Prostate gland (tissue), 2 donors: ENCODE measurements at regions not wholly inside any gene's neighbourhood (a gene's known extent, or its start where the extent isn't known, plus 50 kb on each side); places are given as distances from the start of the nearest gene placed in this dataset.
"Not testable (repeated sequence)": the region's sequence is repeated elsewhere in the genome, so short reads cannot be mapped to it uniquely, and the experiment has no call there.

Source experiments
- CTCF ChIP-seq, 4 experiments: fragments of 200-600 bp in 2 of 4; fragments of 450-650 bp in 2 of 4; sonication (generic) in 2 of 4; IDR thresholded peaks; 1 replicate in 3 of 4; 2 replicates in 1 of 4; pipeline ENCODE4 v1.5.1; 2016 to 2019; ENCODE audit warnings: antibody characterized with exemption in 4 of 4, mild to moderate bottlenecking in 2 of 4, moderate library complexity in 2 of 4
- POLR2A ChIP-seq: fragments of 450-650 bp; IDR thresholded peaks from one replicate; pipeline ENCODE4 v1.6.1; 2016; ENCODE audit warnings: antibody characterized with exemption, mild to moderate bottlenecking
- POLR2AphosphoS5 ChIP-seq: sonication (generic); formaldehyde crosslinking; IDR thresholded peaks from one replicate; pipeline ENCODE4 v1.6.1; 2017; ENCODE audit warnings: antibody characterized with exemption

DNA sequence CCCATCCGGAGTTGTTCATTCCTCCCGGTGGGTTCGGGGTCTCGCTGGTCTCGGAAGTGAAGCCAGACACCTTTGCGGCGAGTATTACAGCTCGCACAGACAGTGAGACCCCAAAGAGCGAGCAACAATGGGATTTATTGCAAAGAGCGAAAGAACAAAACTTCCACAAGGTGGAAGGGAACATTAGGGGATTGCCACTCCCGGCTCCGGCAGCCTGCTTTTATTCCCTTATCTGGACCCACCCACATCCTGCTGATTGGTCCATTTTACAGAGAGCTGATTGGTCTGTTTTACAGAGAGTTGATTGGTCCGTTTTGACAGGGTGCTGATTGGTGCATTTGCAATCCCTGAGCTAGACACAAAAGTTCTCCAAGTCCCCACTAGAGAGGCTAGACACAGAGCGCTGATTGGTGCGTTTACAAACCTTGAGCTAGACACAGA is 178.7 kb upstream of the KAZN start:
- not testable (repeated sequence) for TF ChIP-seq CTCF (IDR thresholded peaks at IDR 0.05); POLR2A; POLR2AphosphoS5
